PC-3 (cell line): ENCODE measurements at regions not wholly inside any gene's neighbourhood (a gene's known extent, or its start where the extent isn't known, plus 50 kb on each side); places are given as distances from the start of the nearest gene placed in this dataset.
A peak's percentile ranks its signal among the peaks of the same experiment; 100 is the strongest.

Experiments used
- ATAC-seq: fragments of 200-7000 bp; cut with Tn5 transposase; 2 replicates; pipeline ENCODE4 v1.9.1; 2020; ENCODE audit warnings: mild to moderate bottlenecking, moderate library complexity
- BruUV-seq: library from RNA; stranded (reverse); fragments of 400-500 nt; replicated peaks from 2 replicates; lab custom pipeline; 2021; lab: Mats Ljungman, UMichigan
- CTCF ChIA-PET: fragments of 300-600 bp; sonication (Branson Sonifier 250); formaldehyde crosslinking; loops from one replicate; lab custom pipeline; 2022; ENCODE audit warnings: antibody characterized with exemption; lab: Charles Lee
- POLR2A ChIA-PET: fragments of 300-600 bp; sonication (Branson Sonifier 250); formaldehyde crosslinking; loops from one replicate; lab custom pipeline; 2022; ENCODE audit warnings: antibody characterized with exemption; ENCODE audit not compliant: unreplicated experiment; lab: Charles Lee
- DNase-seq: peaks from one replicate; pipeline ENCODE4 v3.0.0-alpha.2; 2015
- H2AFZ ChIP-seq: fragments of 300-600 bp; sonication (generic); 2 replicates; pipeline ENCODE4 v1.6.0; 2016; ENCODE audit warnings: antibody characterized with exemption, low read length
- H3F3A ChIP-seq: fragments of 300-600 bp; sonication (generic); one replicate; pipeline ENCODE4 v1.6.0; 2017; ENCODE audit warnings: antibody characterized with exemption, low read length, control low read depth, mild to moderate bottlenecking; ENCODE audit not compliant: unreplicated experiment
- H3K27ac ChIP-seq: fragments of 300-600 bp; sonication (generic); 2 replicates; pipeline ENCODE4 v1.5.1; 2016; ENCODE audit warnings: mild to moderate bottlenecking, low read length
- H3K27me3 ChIP-seq: fragments of 300-600 bp; sonication (generic); 2 replicates; pipeline ENCODE4 v1.6.1; 2016; ENCODE audit warnings: low read length, mixed read lengths
- H3K36me3 ChIP-seq: fragments of 300-600 bp; sonication (generic); 2 replicates; pipeline ENCODE4 v1.6.1; 2016; ENCODE audit warnings: low read depth, mixed run types, low read length, mixed read lengths
- H3K4me1 ChIP-seq: fragments of 300-600 bp; sonication (generic); 2 replicates; pipeline ENCODE4 v1.5.1; 2016; ENCODE audit warnings: low read length; ENCODE audit not compliant: insufficient read depth
- H3K4me2 ChIP-seq: fragments of 300-600 bp; sonication (generic); 2 replicates; pipeline ENCODE4 v1.6.0; 2016; ENCODE audit warnings: low read length
- H3K4me3 ChIP-seq: fragments of 300-600 bp; sonication (generic); 2 replicates; pipeline ENCODE4 v1.5.1; 2016; ENCODE audit warnings: mild to moderate bottlenecking, low read length, mixed read lengths
- H3K79me2 ChIP-seq: fragments of 300-600 bp; sonication (generic); 2 replicates; pipeline ENCODE4 v1.6.1; 2017; ENCODE audit warnings: low read length, mixed read lengths
- H3K9ac ChIP-seq: fragments of 300-600 bp; sonication (generic); 2 replicates; pipeline ENCODE4 v1.6.0; 2016; ENCODE audit warnings: mild to moderate bottlenecking, low read length
- H3K9me2 ChIP-seq: fragments of 300-600 bp; sonication (generic); replicated peaks from 2 replicates; pipeline ENCODE4 v1.6.1; 2016; ENCODE audit warnings: mixed run types, low read length, mixed read lengths
- H3K9me3 ChIP-seq: fragments of 300-600 bp; sonication (generic); 2 replicates; pipeline ENCODE4 v1.6.1; 2016; ENCODE audit warnings: low read length, mixed read lengths
- H4K20me1 ChIP-seq: fragments of 300-600 bp; sonication (generic); 2 replicates; pipeline ENCODE4 v1.6.1; 2016; ENCODE audit warnings: low read length, mixed read lengths
- EZH2 ChIP-seq: fragments of 300-600 bp; sonication (generic); IDR thresholded peaks from one replicate; pipeline ENCODE4 v1.6.1; 2017; ENCODE audit warnings: antibody characterized with exemption, mild to moderate bottlenecking, low read length; ENCODE audit not compliant: unreplicated experiment
- EZH2phosphoT487 ChIP-seq: fragments of 300-600 bp; sonication (generic); IDR thresholded peaks from 2 replicates; pipeline ENCODE4 v1.6.1; 2018; ENCODE audit warnings: mild to moderate bottlenecking, antibody characterized with exemption, low read length, borderline replicate concordance
- intact Hi-C: fragments of 100-400 bp; cut with micrococcal nuclease; formaldehyde crosslinking; loops from 2 replicates; pipeline ENCODE4 v1.9.0; 2023
- TF ChIP-seq, protein P1 (sequence below): fragments of 300-600 bp; sonication (generic); conservative IDR thresholded peaks from 2 replicates; pipeline ENCODE4 v1.5.1; 2017; ENCODE audit warnings: antibody characterized with exemption, low read depth, mild to moderate bottlenecking, low read length

DNA sequence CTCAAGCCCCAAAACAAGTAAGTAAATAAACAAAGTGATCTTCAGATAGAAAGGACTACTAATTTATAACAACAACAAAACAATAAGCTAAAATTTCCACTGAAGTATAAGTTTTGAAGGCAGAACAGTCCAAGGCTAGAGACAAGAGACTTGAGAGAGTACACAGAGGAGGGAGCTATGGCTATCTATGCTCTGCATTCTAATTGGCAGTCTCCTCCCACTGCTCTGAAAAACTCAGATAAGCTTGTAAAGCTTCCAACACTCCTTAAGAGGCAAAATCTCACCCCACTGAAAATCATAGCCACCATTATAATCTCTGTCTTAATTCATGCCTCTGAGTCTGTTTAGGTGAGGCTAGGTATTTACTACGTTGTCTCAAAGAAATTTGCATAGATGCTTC lies 714.6 kb upstream of the LRATD1 start:
- no peaks in the 10 kb centered on the region for H3F3A ChIP-seq
- BruUV-seq: no TSS peak
- POLR2A ChIA-PET: no interaction called here

DNA sequence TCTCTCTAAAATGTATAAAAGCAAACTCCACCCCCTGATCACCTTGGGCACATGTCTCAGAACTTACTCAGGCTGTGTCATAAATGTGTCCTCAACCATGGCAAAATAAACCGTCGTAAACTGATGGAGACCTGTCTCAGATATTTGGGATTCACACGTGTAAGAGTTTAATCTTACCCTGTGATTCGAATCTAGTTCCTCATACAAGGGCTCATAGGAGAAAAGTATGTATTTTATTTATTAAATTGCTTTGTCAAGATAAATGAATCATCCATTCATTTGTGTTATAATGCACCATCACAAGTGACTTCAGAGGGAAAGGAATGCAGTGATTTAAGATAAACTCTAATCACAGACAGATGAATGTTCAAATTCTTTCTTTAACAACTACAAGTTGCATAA lies 712.5 kb upstream of the LRATD1 start:
- no peak overlapping the region for H3K4me2 ChIP-seq
- no peak overlapping the region for H3K4me3 ChIP-seq
- peak; percentile 55 for DNase-seq
- ChIA-PET POLR2A (no interaction called here), CTCF (no interaction called here)
- peaks cover 8% of the 10 kb centered on the region for H3K4me1 ChIP-seq
- no peak for ATAC-seq
- no peaks in the 10 kb centered on the region for H3K9me3 ChIP-seq
- intact Hi-C loops: no loop called here
- no peak overlapping the region for H3K9ac ChIP-seq
- H3K27me3 ChIP-seq: no peaks in the 10 kb centered on the region
- H3K9me2 ChIP-seq: no peaks in the 10 kb centered on the region
- H3K27ac ChIP-seq: no peak overlapping the region
- H3K79me2 ChIP-seq: no peaks in the 10 kb centered on the region
- BruUV-seq: no TSS peak
- H2AFZ ChIP-seq: no peak overlapping the region
- H3F3A ChIP-seq: no peaks in the 10 kb centered on the region
- TF ChIP-seq, protein P1, sequence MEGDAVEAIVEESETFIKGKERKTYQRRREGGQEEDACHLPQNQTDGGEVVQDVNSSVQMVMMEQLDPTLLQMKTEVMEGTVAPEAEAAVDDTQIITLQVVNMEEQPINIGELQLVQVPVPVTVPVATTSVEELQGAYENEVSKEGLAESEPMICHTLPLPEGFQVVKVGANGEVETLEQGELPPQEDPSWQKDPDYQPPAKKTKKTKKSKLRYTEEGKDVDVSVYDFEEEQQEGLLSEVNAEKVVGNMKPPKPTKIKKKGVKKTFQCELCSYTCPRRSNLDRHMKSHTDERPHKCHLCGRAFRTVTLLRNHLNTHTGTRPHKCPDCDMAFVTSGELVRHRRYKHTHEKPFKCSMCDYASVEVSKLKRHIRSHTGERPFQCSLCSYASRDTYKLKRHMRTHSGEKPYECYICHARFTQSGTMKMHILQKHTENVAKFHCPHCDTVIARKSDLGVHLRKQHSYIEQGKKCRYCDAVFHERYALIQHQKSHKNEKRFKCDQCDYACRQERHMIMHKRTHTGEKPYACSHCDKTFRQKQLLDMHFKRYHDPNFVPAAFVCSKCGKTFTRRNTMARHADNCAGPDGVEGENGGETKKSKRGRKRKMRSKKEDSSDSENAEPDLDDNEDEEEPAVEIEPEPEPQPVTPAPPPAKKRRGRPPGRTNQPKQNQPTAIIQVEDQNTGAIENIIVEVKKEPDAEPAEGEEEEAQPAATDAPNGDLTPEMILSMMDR: no peak
- no peak for TF ChIP-seq EZH2phosphoT487
- no peak for TF ChIP-seq EZH2
- no peaks in the 10 kb centered on the region for H3K36me3 ChIP-seq
- no peaks in the 10 kb centered on the region for H4K20me1 ChIP-seq

More for the DNA sequence above, 714.6 kb upstream of the LRATD1 start:
- no peak for ATAC-seq
- H4K20me1 ChIP-seq: no peaks in the 10 kb centered on the region
- no peaks in the 10 kb centered on the region for H3K9me2 ChIP-seq
- H3K36me3 ChIP-seq: no peaks in the 10 kb centered on the region
- H3K4me3 ChIP-seq: 0 out of 2 replicates have a peak overlapping the region, but pooled peaks have one; percentile 35
- H3K4me2 ChIP-seq: peak overlapping the region; percentile 49
- H3K9ac ChIP-seq: no peak overlapping the region
- TF ChIP-seq EZH2: no peak
- no peak for TF ChIP-seq EZH2phosphoT487
- TF ChIP-seq, protein P1: no peak
- CTCF ChIA-PET: no interaction called here
- H2AFZ ChIP-seq: no peak overlapping the region
- intact Hi-C loops: no loop called here
- H3K4me1 ChIP-seq: peaks cover 8% of the 10 kb centered on the region
- H3K9me3 ChIP-seq: no peaks in the 10 kb centered on the region
- H3K79me2 ChIP-seq: no peaks in the 10 kb centered on the region
- no peaks in the 10 kb centered on the region for H3K27me3 ChIP-seq
- DNase-seq: no peak
- no peak overlapping the region for H3K27ac ChIP-seq

DNA sequence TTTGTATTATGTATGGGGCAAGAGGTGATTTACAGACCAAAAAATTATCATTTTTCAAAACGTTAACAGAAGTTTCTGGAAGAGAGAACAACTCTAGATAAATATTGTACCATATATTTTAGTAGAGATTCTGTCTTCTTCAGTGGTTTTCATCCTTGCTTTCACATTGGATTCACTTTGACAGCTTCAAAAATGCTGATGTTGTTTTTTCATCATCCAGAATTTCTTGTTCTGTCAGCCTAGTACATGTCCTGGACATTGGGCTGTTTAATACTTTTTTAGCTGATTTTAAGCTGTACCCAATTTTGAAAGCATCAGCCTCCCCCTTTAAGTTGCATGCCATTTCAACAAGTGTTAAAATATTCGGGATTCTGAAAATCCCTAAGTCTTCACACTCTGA lies 711.3 kb upstream of the LRATD1 start:
- no peaks in the 10 kb centered on the region for H3K79me2 ChIP-seq
- H3K9me2 ChIP-seq: no peaks in the 10 kb centered on the region
- no peaks in the 10 kb centered on the region for H3K27me3 ChIP-seq
- intact Hi-C loops: no loop called here
- ChIA-PET POLR2A (no interaction called here), CTCF (no interaction called here)
- no peak overlapping the region for H3K4me3 ChIP-seq
- H4K20me1 ChIP-seq: no peaks in the 10 kb centered on the region
- H3K4me1 ChIP-seq: peaks cover 8% of the 10 kb centered on the region
- H3K4me2 ChIP-seq: no peak overlapping the region
- no peak overlapping the region for H3K27ac ChIP-seq
- no peaks in the 10 kb centered on the region for H3K36me3 ChIP-seq
- DNase-seq (no peak), ATAC-seq (no peak)
- H3K9ac ChIP-seq: no peak overlapping the region
- TF ChIP-seq, protein P1: no peak
- TF ChIP-seq EZH2 (no peak), EZH2phosphoT487 (no peak)
- no TSS peak for BruUV-seq
- no peaks in the 10 kb centered on the region for H3F3A ChIP-seq
- no peak overlapping the region for H2AFZ ChIP-seq
- no peaks in the 10 kb centered on the region for H3K9me3 ChIP-seq
